Adrenal gland (tissue), 5 donors: ENCODE measurements at regions not wholly inside any gene's neighbourhood (a gene's known extent, or its start where the extent isn't known, plus 50 kb on each side); places are given as distances from the start of the nearest gene placed in this dataset.

Experiments used
- CTCF ChIP-seq, 6 experiments: fragments of 450-650 bp in 4 of 6; fragments of 200-600 bp in 2 of 6; sonication (generic) in 1 of 6; IDR thresholded peaks; 1 replicate in 5 of 6; 2 replicates in 1 of 6; pipeline versions ENCODE4 v1.5.1 to v1.8.0; 2016 to 2021; ENCODE audit warnings: antibody characterized with exemption in 6 of 6, mild to moderate bottlenecking in 2 of 6, moderate library complexity in 1 of 6
- POLR2A ChIP-seq, 2 donors: fragments of 450-650 bp; IDR thresholded peaks; one replicate each; pipeline ENCODE4 v1.6.1; 2017; ENCODE audit warnings: antibody characterized with exemption in 2 of 2, mild to moderate bottlenecking in 2 of 2, moderate library complexity in 1 of 2
- donor health status: DM: no; HTN: no; CAD: no.

GRCh38 chr2:239516954-239517305 lies 116.1 kb upstream of the HDAC4 start:
- TF ChIP-seq POLR2A (IDR thresholded peaks at IDR 0.05) = no peak
- no peak for TF ChIP-seq CTCF (IDR thresholded peaks at IDR 0.05)
